Activated CD8-positive, alpha-beta memory T cell treated with anti-CD3 and anti-CD28 coated beads, Interleukin-2, amount 10 ng/mL, durations not matched to agents 7 days and 5 days (primary cell): ENCODE measurements at regions not wholly inside any gene's neighbourhood (a gene's known extent, or its start where the extent isn't known, plus 50 kb on each side); places are given as distances from the start of the nearest gene placed in this dataset.
"Not testable (repeated sequence)": the region's sequence is repeated elsewhere in the genome, so short reads cannot be mapped to it uniquely, and the experiment has no call there.

ENCODE experiments used
- ATAC-seq: fragments of 150-1000 bp; cut with Tn5 transposase; one replicate; pipeline ENCODE4 v1.10.0; 2021; ENCODE audit warnings: moderate library complexity
- CTCF ChIA-PET: fragments of 350-600 bp; sonication (Branson Sonifier 250); formaldehyde crosslinking; loops from one replicate; lab custom pipeline; 2021; ENCODE audit warnings: antibody characterized with exemption; lab: Charles Lee
- DNase-seq: peaks from one replicate; pipeline ENCODE4 v3.0.0-alpha.2; 2020
- H3K27ac Mint-ChIP-seq: one replicate; pipeline ENCODE4 v1.8.0; 2021; ENCODE audit warnings: mild to moderate bottlenecking, mixed read lengths
- H3K27me3 Mint-ChIP-seq: one replicate; pipeline ENCODE4 v1.8.0; 2021; ENCODE audit warnings: mixed read lengths
- H3K36me3 Mint-ChIP-seq: one replicate; pipeline ENCODE4 v1.8.0; 2021; ENCODE audit warnings: mild to moderate bottlenecking, mixed read lengths
- H3K4me1 Mint-ChIP-seq: one replicate; pipeline ENCODE4 v1.8.0; 2021; ENCODE audit warnings: mixed read lengths
- H3K4me3 Mint-ChIP-seq: one replicate; pipeline ENCODE4 v1.8.0; 2021; ENCODE audit warnings: mild to moderate bottlenecking, moderate library complexity, mixed read lengths
- H3K9me3 Mint-ChIP-seq: one replicate; pipeline ENCODE4 v1.8.0; 2022; ENCODE audit warnings: low read depth, mixed read lengths

DNA sequence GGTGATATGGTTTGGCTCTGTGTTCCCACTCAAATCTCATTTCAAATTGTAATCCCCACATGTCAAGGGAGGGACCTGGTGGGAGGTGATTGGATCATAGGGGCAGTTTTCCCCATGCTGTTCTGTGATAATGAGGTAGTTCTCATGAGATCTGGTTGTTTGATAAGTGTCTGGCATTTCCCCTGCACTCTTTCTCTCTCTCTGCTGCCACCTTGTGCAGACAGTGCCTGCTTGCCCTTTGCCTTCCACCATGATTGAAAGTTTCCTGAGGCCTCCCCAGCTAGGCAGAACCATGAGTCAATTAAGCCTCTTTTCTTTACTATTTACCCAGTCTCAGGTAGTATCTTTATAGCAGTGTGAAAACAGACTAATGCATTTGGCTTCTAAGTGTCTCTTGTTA, 284.7 kb downstream of the ARPP21 start:
- H3K36me3 Mint-ChIP-seq, H3K4me3 Mint-ChIP-seq, H3K9me3 Mint-ChIP-seq, H3K4me1 Mint-ChIP-seq, ATAC-seq, H3K27me3 Mint-ChIP-seq, DNase-seq, H3K27ac Mint-ChIP-seq: not testable (repeated sequence)
- CTCF ChIA-PET, result interaction anchor here (1.6 kb wide), 1 partner anchor 16 kb away, joined by 4 read pairs; no protein-coding TSS in a partner anchor

DNA sequence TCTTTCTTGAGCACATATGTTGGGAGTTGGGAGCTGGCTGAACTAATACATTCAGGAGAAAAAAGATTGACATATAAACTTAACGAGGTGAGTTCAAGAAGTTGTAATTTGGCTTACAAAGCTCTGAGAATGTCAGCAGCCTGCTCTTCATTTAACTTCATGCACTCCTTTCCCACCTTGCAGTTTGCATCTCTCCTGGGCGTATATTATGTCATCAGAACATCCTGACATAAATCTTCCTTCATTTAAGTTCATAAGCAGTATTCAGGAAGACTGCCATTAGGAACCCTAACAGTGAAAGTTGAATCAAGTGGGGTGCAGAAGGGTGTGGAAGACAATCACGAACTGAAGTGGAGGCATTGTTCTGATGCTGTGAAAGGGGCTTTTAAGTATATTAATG, 288.1 kb downstream of the ARPP21 start:
- DNase-seq (no peak), ATAC-seq (no peak)
- H3K4me1 Mint-ChIP-seq, result no peaks in the 10 kb centered on the region
- H3K27ac Mint-ChIP-seq, result no peak overlapping the region
- no peaks in the 10 kb centered on the region for H3K27me3 Mint-ChIP-seq
- no peaks in the 10 kb centered on the region for H3K9me3 Mint-ChIP-seq
- no peak overlapping the region for H3K4me3 Mint-ChIP-seq
- H3K36me3 Mint-ChIP-seq, result no peaks in the 10 kb centered on the region
- CTCF ChIA-PET, result no interaction called here

DNA sequence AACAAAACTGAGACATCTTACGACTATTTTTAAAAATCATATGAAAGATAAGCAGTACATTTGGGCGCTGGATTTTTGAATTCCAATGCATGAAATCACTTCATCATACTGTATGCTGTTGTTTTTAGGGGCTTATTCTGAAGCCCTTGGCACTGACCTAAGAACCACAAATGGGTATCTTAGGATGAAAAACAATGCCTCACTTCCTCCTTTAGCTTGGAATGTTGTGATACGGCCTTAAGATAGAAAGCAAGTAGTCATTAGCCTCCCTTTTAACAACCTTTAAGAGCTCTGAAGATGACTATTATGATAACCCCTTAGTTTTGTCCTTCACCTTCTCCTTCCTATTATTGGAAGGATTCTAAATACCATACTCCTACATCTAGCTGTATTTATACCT, 289.8 kb downstream of the ARPP21 start:
- Mint-ChIP-seq H3K9me3 (no peaks in the 10 kb centered on the region), H3K27me3 (no peaks in the 10 kb centered on the region), H3K4me3 (no peak overlapping the region), H3K36me3 (no peaks in the 10 kb centered on the region), H3K27ac (no peak overlapping the region), H3K4me1 (no peaks in the 10 kb centered on the region)
- DNase-seq (no peak), ATAC-seq (no peak)
- CTCF ChIA-PET, result no interaction called here

DNA sequence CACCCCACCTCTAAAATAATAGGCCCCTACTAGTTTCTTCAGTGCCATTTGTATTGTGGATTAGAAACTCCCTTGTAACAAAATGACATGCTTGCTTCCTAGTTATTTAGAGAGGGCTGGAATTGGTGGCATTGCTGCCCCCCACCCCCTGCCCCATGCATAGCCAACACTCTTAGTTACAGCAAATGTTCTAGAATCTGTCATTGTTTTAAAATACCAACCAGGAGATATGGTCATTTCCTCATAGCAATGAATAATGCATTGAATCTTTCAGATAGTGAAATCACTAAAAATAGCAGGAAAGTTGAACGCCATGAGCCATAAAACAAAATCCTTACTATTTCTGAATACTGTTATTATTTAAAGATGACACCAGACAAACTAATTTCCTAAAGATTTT, 292.5 kb downstream of the ARPP21 start:
- DNase-seq, result no peak
- Mint-ChIP-seq H3K27me3 (no peaks in the 10 kb centered on the region), H3K4me1 (no peaks in the 10 kb centered on the region), H3K4me3 (no peak overlapping the region), H3K9me3 (no peaks in the 10 kb centered on the region), H3K27ac (no peak overlapping the region), H3K36me3 (no peaks in the 10 kb centered on the region)
- no peak for ATAC-seq
- CTCF ChIA-PET, result no interaction called here

DNA sequence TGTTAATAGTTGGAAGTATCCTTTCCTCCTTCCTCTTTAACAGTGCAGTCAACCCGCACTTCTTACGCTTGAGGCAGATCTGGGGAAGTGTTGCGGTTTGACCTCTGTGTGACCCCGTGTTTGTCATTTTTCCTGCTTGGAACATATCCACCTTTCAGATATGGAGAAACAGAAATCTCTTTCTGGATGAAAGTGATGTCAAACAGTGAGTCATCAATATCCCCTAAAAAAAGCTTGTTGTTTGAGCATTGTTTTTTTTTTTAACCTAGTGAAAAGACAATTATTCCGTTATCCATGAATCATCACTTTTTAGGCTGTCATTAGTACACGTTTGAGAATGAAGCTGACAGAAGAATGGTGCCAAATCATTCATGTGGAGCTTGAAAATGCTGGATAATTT, 293.7 kb downstream of the ARPP21 start:
- Mint-ChIP-seq H3K4me3 (no peak overlapping the region), H3K36me3 (no peaks in the 10 kb centered on the region), H3K4me1 (no peaks in the 10 kb centered on the region), H3K9me3 (no peaks in the 10 kb centered on the region), H3K27me3 (no peaks in the 10 kb centered on the region), H3K27ac (no peak overlapping the region)
- CTCF ChIA-PET, result no interaction called here
- ATAC-seq, result no peak
- DNase-seq, result no peak

DNA sequence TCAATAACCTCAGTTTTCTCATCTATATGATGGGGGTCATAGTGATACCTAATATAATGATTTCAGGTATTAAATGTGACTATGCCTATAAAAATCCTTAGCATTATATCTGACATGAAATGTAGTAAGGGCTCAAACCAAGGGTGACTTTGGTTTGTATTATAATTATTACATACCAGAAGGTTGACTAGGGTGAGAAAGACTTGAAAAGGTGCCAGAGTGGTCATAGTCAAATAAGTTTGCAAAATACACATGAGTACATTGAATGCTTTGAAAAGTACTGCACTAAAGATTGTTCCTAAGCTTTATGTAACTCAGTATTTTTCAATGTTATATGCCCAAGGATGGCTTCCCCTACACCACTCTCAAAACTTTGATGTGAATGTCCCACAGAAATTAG, 297.2 kb downstream of the ARPP21 start:
- H3K27ac Mint-ChIP-seq, result no peak overlapping the region
- DNase-seq (no peak), ATAC-seq (no peak)
- H3K4me1 Mint-ChIP-seq, result no peaks in the 10 kb centered on the region
- H3K36me3 Mint-ChIP-seq, result no peaks in the 10 kb centered on the region
- no peaks in the 10 kb centered on the region for H3K9me3 Mint-ChIP-seq
- CTCF ChIA-PET, result no interaction called here
- no peak overlapping the region for H3K4me3 Mint-ChIP-seq
- no peaks in the 10 kb centered on the region for H3K27me3 Mint-ChIP-seq

DNA sequence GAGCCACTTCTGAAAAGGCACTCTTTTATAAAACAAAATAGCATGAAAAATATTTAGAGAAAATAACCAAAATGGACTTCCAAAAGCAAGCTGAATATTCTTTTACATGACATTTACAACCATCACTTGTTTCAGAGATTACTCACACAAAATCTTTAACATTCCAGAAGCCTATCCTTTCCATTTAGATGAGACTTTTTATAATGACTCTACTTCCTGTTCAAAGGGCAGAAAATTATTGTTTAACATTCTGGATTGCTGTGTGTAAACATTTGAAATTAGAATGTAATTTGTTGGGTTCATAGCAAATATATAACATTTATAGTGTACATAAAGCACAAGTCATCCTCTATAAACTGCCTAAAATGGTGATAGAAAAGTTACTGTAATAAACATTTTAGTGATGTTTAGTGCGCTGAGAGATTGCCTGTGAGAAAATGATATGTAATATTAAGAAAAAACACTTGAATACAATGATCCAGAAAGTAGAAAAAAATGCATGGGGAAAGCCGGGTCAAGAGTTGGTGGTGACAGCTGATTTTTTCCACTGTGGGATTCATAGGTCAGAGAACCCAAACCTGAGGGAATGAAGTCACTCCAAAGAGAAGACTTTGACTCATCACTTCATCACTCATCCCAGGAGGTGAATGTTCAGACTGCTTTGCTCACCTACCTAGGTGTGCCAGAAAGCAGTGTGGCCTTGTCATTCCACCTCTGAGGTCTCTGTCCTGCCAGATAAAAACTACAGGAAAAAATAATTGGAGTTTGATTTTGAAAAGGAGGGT, 305.8 kb downstream of the ARPP21 start:
- DNase-seq (no peak), ATAC-seq (no peak)
- CTCF ChIA-PET, result no interaction called here
- Mint-ChIP-seq H3K36me3 (no peaks in the 10 kb centered on the region), H3K4me3 (no peak overlapping the region), H3K27me3 (no peaks in the 10 kb centered on the region), H3K4me1 (no peaks in the 10 kb centered on the region), H3K9me3 (no peaks in the 10 kb centered on the region), H3K27ac (no peak overlapping the region)

DNA sequence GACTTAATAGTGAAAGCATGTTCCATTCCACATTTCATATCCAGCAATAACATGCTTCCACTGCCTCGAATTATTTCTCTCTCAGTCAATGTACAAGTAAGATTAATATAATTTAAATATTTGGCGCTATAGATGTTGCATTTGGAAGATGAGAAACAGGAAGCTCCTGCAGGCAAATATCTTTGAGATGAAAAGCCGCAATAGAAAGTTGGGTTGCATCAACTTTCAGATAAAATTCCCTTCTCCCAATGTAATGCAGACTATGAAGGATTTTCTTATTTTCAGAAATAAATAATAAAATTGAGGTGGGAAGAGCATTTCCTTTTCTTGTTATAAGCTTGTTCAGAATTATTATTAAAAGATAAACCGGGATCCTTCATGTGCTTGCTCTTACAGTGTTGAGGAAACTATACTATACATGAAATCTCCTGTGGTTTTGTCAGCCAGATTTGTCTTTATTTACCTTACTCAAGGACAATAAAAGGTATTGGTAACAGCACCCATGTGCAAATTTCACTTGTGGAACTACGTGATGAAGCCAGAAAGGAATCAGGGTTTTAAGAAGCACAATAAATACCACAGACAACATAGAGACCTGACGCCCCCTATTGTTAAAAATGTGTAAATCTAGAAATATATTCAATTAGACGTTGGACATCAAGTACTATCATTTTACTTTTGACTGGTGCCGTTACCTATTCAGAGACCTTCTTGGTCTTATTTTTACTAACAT, 307.0 kb downstream of the ARPP21 start:
- DNase-seq (no peak), ATAC-seq (no peak)
- Mint-ChIP-seq H3K4me1 (no peaks in the 10 kb centered on the region), H3K27ac (no peak overlapping the region), H3K9me3 (no peaks in the 10 kb centered on the region), H3K36me3 (no peaks in the 10 kb centered on the region), H3K4me3 (no peak overlapping the region), H3K27me3 (no peaks in the 10 kb centered on the region)
- CTCF ChIA-PET, result no interaction called here

DNA sequence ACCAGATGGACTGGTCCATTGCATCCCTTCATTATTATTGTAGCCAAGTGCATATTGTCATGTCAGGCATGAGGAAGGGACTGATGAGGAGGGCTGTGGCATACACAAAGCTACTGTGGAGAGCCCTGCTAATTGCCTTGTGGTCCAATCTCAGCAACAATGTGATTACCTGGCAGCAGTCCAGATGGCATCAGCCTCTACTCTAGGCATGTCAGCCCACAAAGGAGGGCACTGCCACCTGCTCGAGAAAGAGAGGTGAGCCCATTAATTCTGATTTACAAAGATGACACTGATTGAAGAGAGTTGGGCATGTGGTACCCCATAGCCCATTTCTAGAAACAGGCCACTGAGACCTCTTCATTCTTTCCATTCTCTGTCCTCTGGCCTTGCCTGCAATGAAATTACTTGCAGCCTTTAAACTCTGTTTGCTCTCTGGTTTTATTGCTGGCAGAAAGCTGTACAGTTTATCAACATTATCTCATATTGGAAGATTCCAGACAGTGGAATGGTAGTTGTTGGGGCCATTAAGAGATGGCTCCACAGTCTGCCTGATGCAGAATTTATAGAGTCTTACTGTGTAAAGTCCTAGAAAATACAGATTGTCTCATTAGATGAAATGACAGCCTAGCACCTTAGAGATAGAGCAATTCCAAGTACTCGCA, 307.7 kb downstream of the ARPP21 start:
- Mint-ChIP-seq H3K27me3 (no peaks in the 10 kb centered on the region), H3K27ac (no peak overlapping the region), H3K36me3 (no peaks in the 10 kb centered on the region), H3K4me3 (no peak overlapping the region), H3K9me3 (no peaks in the 10 kb centered on the region), H3K4me1 (no peaks in the 10 kb centered on the region)
- ATAC-seq (no peak), DNase-seq (no peak)
- CTCF ChIA-PET, result no interaction called here

DNA sequence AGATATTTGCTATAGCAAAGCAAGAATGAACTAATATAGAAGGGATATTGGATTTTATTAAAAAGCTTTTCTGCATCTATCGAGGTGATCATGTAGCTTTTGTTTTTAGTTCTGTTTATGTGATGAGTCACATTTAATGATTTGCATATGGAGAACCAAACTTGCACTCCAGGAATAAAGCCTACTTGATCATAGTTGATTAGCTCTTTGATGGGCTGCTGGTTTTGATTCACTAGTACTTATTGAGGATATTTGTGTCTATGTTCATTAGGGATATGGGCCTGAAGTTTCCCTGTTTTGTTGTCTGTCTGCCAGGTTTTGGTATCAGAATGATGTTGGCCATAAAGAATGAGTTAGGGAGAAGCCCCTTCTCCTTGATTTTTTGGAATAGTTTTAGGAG, 310.7 kb downstream of the ARPP21 start:
- Mint-ChIP-seq H3K36me3 (no peaks in the 10 kb centered on the region), H3K27ac (no peak overlapping the region), H3K27me3 (no peaks in the 10 kb centered on the region), H3K4me3 (no peak overlapping the region), H3K9me3 (no peaks in the 10 kb centered on the region), H3K4me1 (no peaks in the 10 kb centered on the region)
- no peak for DNase-seq
- CTCF ChIA-PET, result no interaction called here
- no peak for ATAC-seq

DNA sequence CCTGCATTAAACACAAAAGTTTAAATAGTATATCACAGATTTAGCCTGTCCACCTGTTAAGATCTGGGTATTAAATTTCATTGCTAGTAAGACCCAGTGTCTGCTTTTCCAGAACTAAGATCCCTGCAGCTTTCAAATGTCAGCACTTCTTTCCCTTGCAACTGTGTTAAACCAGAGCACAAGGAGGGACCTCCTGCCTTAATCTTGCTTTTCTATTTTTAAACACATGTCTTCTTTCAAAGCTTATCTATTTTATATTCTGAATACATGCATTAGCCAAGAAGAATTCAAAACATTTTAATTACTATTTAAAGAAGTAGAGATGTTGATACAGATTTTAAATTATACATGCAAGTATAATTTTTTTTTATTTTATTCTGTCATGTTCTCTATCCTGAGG, 315.1 kb downstream of the ARPP21 start:
- Mint-ChIP-seq H3K27me3 (no peaks in the 10 kb centered on the region), H3K36me3 (no peaks in the 10 kb centered on the region), H3K4me1 (no peaks in the 10 kb centered on the region), H3K27ac (no peak overlapping the region), H3K4me3 (no peak overlapping the region), H3K9me3 (no peaks in the 10 kb centered on the region)
- no peak for DNase-seq
- CTCF ChIA-PET, result no interaction called here
- no peak for ATAC-seq

DNA sequence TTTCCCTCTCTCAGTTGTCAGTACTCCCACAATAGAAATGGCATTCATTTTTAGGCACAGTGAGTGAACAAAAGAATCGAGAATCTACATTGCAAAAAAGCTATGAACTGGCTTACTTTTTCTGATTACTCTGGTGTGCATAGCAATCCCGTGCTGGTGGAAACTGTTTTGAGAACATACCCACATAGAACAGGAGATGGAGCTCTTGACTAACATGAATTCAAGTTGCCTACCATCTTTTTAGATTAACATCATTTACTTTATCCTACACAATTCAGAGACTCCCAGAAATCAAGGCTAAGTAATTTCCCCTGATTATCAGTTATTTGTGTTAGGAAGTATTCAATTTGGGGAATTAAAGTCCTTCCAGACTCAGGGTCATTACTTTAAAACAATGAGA, 326.6 kb downstream of the ARPP21 start:
- no peaks in the 10 kb centered on the region for H3K36me3 Mint-ChIP-seq
- CTCF ChIA-PET, result interaction anchor here (0.8 to 0.9 kb wide), 2 partner anchors 735 to 992 kb away, joined by 3 read pairs; no protein-coding TSS in a partner anchor
- no peaks in the 10 kb centered on the region for H3K9me3 Mint-ChIP-seq
- DNase-seq, result no peak
- no peaks in the 10 kb centered on the region for H3K4me1 Mint-ChIP-seq
- no peaks in the 10 kb centered on the region for H3K27me3 Mint-ChIP-seq
- no peak overlapping the region for H3K27ac Mint-ChIP-seq
- ATAC-seq, result no peak
- no peak overlapping the region for H3K4me3 Mint-ChIP-seq

DNA sequence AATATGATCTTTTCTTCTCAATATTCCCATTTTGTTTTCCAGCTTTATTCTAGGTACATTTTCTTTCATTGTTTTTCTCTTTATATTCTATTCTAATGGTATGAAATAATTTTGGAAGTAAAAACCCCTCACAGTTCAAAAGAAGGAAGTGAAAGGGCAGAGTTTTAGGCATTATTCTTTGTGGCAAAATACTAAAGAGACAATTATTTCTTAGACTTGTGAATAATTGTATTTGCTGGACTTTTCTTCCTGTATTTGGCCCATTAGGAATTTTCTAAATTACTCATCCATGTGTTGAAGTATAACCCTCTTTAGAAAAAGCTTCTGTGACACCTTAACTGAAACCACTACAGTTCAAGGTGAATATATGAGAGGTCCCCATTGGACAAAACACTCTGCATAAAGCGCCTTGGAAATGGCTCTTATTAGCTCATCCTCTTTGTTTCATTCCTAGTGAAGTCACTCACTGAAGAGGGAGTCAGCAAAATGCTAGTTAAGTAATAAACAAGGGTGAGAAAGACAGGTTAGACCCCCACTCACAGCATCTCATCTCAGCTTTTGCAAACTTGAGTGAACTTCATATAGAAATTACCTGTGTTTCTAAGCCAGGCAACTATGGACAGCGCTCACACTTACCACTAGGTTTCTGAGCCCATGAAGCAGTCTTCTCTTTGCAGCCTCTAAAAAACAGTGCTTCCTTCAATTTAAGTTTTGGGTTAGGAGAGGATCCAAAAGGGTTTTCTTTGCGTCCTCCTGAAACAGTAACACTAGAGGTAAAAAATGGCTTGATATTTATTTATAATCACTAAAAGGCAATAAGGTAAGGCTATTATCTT, 327.5 kb downstream of the ARPP21 start:
- Mint-ChIP-seq H3K27me3 (no peaks in the 10 kb centered on the region), H3K4me1 (no peaks in the 10 kb centered on the region), H3K4me3 (no peak overlapping the region), H3K27ac (no peak overlapping the region), H3K36me3 (no peaks in the 10 kb centered on the region), H3K9me3 (no peaks in the 10 kb centered on the region)
- CTCF ChIA-PET, result no interaction called here
- ATAC-seq (no peak), DNase-seq (no peak)
